SK-N-SH (cell line): ENCODE measurements at regions not wholly inside any gene's neighbourhood (a gene's known extent, or its start where the extent isn't known, plus 50 kb on each side); places are given as distances from the start of the nearest gene placed in this dataset.

Source experiments
- CTCF ChIA-PET: fragments of 300-600, 350-600 bp; formaldehyde crosslinking; extraction: SDS; loops from one replicate; lab custom pipeline; 2021; lab: Yijun Ruan, JAX
- POLR2A ChIA-PET: fragments of 350-600 bp; sonication (Branson Sonifier 250); formaldehyde crosslinking; extraction: SDS; loops from one replicate; lab custom pipeline; 2020; ENCODE audit warnings: antibody characterized with exemption, inconsistent platforms; lab: Yijun Ruan, JAX
- DNase-seq: peaks from one replicate; pipeline ENCODE4 v3.0.0; 2012
- H2AFZ ChIP-seq: fragments of 200-600 bp; sonication (generic); 2 replicates; pipeline ENCODE4 v1.8.1; 2016; ENCODE audit warnings: antibody characterized with exemption, mild to moderate bottlenecking, low read depth
- H3F3A ChIP-seq: fragments of 200-600 bp; sonication (generic); replicated peaks from 2 replicates; pipeline ENCODE3; 2016; ENCODE audit warnings: antibody characterized with exemption, mild to moderate bottlenecking; ENCODE audit not compliant: insufficient read depth
- H3K27ac ChIP-seq, 2 experiments: fragments of 200-500 bp in 1 of 2; fragments of 200-600 bp in 1 of 2; sonication (Bioruptor generic) in 1 of 2; sonication (generic), shearing (Covaris generic) in 1 of 2; 2 replicates each; pipeline versions ENCODE4 v1.5.1 to v1.6.1; 2014 to 2016; ENCODE audit warnings: low read depth in 2 of 2, inconsistent platforms in 1 of 2, low read length in 1 of 2, mild to moderate bottlenecking in 1 of 2, mixed read lengths in 1 of 2
- H3K27me3 ChIP-seq: fragments of 200-600 bp; sonication (generic), shearing (Covaris generic); 2 replicates; pipeline ENCODE4 v1.6.1; 2016; ENCODE audit warnings: mixed run types; ENCODE audit not compliant: insufficient read depth
- H3K36me3 ChIP-seq, 2 experiments: fragments of 200-500 bp in 1 of 2; fragments of 200-600 bp in 1 of 2; sonication (Bioruptor generic) in 1 of 2; sonication (generic) in 1 of 2; replicated peaks in 1 of 2; 2 replicates each; pipeline versions ENCODE3 to v1.5.1; 2014 to 2016; ENCODE audit warnings: low read length in 1 of 2, mild to moderate bottlenecking in 1 of 2; ENCODE audit not compliant: insufficient read depth in 2 of 2, control insufficient read depth in 1 of 2
- H3K4me1 ChIP-seq, 2 experiments: fragments of 200-500 bp in 1 of 2; fragments of 200-600 bp in 1 of 2; sonication (Bioruptor generic) in 1 of 2; sonication (generic), shearing (Covaris generic) in 1 of 2; 2 replicates each; pipeline versions ENCODE4 v1.5.1 to v1.6.1; 2014 to 2016; ENCODE audit warnings: low read depth in 1 of 2, low read length in 1 of 2, mixed run types in 1 of 2; ENCODE audit not compliant: insufficient read depth in 2 of 2, control insufficient read depth in 1 of 2
- H3K4me2 ChIP-seq: fragments of 200-600 bp; sonication (generic), shearing (Covaris generic); 2 replicates; pipeline ENCODE4 v1.6.1; 2017; ENCODE audit warnings: mixed run types
- H3K4me3 ChIP-seq, 2 experiments: fragments of 200-500 bp in 1 of 2; fragments of 200-600 bp in 1 of 2; sonication (Bioruptor generic) in 1 of 2; sonication (generic), shearing (Covaris generic) in 1 of 2; 2 replicates each; pipeline versions ENCODE4 v1.5.1 to v1.8.1; 2014 to 2016; ENCODE audit warnings: low read depth in 2 of 2, inconsistent platforms in 1 of 2, low read length in 1 of 2, mild to moderate bottlenecking in 1 of 2, mixed read lengths in 1 of 2, moderate library complexity in 1 of 2
- H3K79me2 ChIP-seq: fragments of 200-600 bp; sonication (generic); 2 replicates; pipeline ENCODE4 v1.8.1; 2017; ENCODE audit warnings: mild to moderate bottlenecking; ENCODE audit not compliant: insufficient read depth
- H3K9ac ChIP-seq: fragments of 200-600 bp; sonication (generic); 2 replicates; pipeline ENCODE4 v1.6.1; 2017; ENCODE audit warnings: mixed run types
- H3K9me2 ChIP-seq: fragments of 200-600 bp; sonication (generic); 2 replicates; pipeline ENCODE4 v1.6.1; 2017; ENCODE audit warnings: mixed run types
- H3K9me3 ChIP-seq: fragments of 200-600 bp; sonication (generic); 2 replicates; pipeline ENCODE4 v1.6.1; 2017; ENCODE audit warnings: mixed run types, mild to moderate bottlenecking, moderate library complexity
- H4K20me1 ChIP-seq: fragments of 200-600 bp; sonication (generic); 2 replicates; pipeline ENCODE4 v1.6.1; 2017; ENCODE audit warnings: mild to moderate bottlenecking, mixed run types; ENCODE audit not compliant: insufficient read depth
- CHD2 ChIP-seq: fragments of 150-350 bp; IDR thresholded peaks from 2 replicates; pipeline ENCODE4 v1.6.1; 2018; ENCODE audit warnings: low read length; ENCODE audit not compliant: partially characterized antibody
- EP300 ChIP-seq, 2 experiments: IDR thresholded peaks; 2 replicates each; pipeline versions ENCODE4 v1.4.0 to v1.6.1; 2012; ENCODE audit warnings: borderline replicate concordance in 1 of 2, low read depth in 1 of 2, low read length in 1 of 2
- FOXJ3 ChIP-seq: sonication (generic); formaldehyde crosslinking; IDR thresholded peaks from 2 replicates; pipeline ENCODE4 v1.5.1; 2020; ENCODE audit warnings: mild to moderate bottlenecking, missing genetic modification reagents
- GATA2 ChIP-seq: sonication (generic); formaldehyde crosslinking; IDR thresholded peaks from 2 replicates; pipeline ENCODE4 v1.5.0; 2020; ENCODE audit warnings: mild to moderate bottlenecking, missing genetic modification reagents
- IRF3 ChIP-seq: fragments of 150-350 bp; IDR thresholded peaks from 2 replicates; pipeline ENCODE4 v1.6.1; 2016; ENCODE audit warnings: mild to moderate bottlenecking, low read depth, low read length
- MEF2A ChIP-seq: IDR thresholded peaks from 2 replicates; pipeline ENCODE4 v1.4.0; 2012; ENCODE audit warnings: low read depth, borderline replicate concordance
- PBX3 ChIP-seq: IDR thresholded peaks from 2 replicates; pipeline ENCODE4; 2012
- TEAD4 ChIP-seq: IDR thresholded peaks from 2 replicates; pipeline ENCODE4 v1.4.0; 2012; ENCODE audit warnings: mild to moderate bottlenecking, borderline replicate concordance; ENCODE audit not compliant: insufficient read depth
- WGBS: methylation state at CpG from one replicate; pipeline ENCODE4 v1.1.6; 2017; ENCODE audit warnings: low lambda C conversion rate; 5-methylcytosine and 5-hydroxymethylcytosine counted together
- TF ChIP-seq, protein P1 (sequence below): fragments of 200-600 bp; sonication (generic); IDR thresholded peaks from 2 replicates; pipeline ENCODE4 v1.6.1; 2017; ENCODE audit warnings: antibody characterized with exemption, mild to moderate bottlenecking, moderate library complexity
- TF ChIP-seq, protein P2 (sequence below): IDR thresholded peaks from 2 replicates; pipeline ENCODE4 v1.6.1; 2012; ENCODE audit warnings: mild to moderate bottlenecking, low read depth, low read length, moderate library complexity
- TF ChIP-seq, protein P3 (sequence below): IDR thresholded peaks from 2 replicates; pipeline ENCODE4 v1.4.0; 2012; ENCODE audit warnings: low read depth, borderline replicate concordance
- TF ChIP-seq, protein P4 (sequence below): IDR thresholded peaks from 2 replicates; pipeline ENCODE4 v1.4.0; 2012; ENCODE audit warnings: low read depth

DNA sequence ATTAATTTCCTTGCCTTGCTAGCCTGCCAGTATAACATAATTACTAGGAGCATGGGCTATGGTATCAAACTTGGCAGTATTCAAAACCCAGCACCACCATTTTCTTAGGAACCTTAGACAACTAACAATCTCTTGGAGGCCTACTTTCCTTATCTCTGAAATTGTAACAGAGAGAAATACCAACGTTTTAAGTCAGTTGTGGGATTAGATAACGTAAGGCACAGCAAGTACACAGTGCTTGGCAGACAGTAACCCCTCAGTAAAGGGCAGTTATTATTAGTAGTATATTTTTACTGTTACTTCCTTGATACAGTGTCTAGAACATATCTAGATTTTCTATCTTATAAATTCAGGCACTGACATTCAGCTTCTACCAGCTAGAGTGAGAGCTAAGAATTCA lies 309.6 kb downstream of the ACTL7B start:
- no peak overlapping the region for H3K4me3 ChIP-seq
- H3K4me2 ChIP-seq = no peak overlapping the region
- no peak for DNase-seq
- peaks cover 0 to 6% of the 10 kb centered on the region in 2 experiments; a peak in 2 of 4 replicates for H3K4me1 ChIP-seq
- WGBS = 47% methylated on average over 2 of the region's 2 CpGs
- no peaks in the 10 kb centered on the region for H3K9me3 ChIP-seq
- H2AFZ ChIP-seq = no peak overlapping the region
- CTCF ChIA-PET = interaction anchor here (1.3 kb wide), 1 partner anchor 19 kb away, joined by 3 read pairs; no protein-coding TSS in a partner anchor
- H3K79me2 ChIP-seq = no peaks in the 10 kb centered on the region
- TF ChIP-seq, protein P1, sequence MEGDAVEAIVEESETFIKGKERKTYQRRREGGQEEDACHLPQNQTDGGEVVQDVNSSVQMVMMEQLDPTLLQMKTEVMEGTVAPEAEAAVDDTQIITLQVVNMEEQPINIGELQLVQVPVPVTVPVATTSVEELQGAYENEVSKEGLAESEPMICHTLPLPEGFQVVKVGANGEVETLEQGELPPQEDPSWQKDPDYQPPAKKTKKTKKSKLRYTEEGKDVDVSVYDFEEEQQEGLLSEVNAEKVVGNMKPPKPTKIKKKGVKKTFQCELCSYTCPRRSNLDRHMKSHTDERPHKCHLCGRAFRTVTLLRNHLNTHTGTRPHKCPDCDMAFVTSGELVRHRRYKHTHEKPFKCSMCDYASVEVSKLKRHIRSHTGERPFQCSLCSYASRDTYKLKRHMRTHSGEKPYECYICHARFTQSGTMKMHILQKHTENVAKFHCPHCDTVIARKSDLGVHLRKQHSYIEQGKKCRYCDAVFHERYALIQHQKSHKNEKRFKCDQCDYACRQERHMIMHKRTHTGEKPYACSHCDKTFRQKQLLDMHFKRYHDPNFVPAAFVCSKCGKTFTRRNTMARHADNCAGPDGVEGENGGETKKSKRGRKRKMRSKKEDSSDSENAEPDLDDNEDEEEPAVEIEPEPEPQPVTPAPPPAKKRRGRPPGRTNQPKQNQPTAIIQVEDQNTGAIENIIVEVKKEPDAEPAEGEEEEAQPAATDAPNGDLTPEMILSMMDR = no peak
- TF ChIP-seq, protein P2, sequence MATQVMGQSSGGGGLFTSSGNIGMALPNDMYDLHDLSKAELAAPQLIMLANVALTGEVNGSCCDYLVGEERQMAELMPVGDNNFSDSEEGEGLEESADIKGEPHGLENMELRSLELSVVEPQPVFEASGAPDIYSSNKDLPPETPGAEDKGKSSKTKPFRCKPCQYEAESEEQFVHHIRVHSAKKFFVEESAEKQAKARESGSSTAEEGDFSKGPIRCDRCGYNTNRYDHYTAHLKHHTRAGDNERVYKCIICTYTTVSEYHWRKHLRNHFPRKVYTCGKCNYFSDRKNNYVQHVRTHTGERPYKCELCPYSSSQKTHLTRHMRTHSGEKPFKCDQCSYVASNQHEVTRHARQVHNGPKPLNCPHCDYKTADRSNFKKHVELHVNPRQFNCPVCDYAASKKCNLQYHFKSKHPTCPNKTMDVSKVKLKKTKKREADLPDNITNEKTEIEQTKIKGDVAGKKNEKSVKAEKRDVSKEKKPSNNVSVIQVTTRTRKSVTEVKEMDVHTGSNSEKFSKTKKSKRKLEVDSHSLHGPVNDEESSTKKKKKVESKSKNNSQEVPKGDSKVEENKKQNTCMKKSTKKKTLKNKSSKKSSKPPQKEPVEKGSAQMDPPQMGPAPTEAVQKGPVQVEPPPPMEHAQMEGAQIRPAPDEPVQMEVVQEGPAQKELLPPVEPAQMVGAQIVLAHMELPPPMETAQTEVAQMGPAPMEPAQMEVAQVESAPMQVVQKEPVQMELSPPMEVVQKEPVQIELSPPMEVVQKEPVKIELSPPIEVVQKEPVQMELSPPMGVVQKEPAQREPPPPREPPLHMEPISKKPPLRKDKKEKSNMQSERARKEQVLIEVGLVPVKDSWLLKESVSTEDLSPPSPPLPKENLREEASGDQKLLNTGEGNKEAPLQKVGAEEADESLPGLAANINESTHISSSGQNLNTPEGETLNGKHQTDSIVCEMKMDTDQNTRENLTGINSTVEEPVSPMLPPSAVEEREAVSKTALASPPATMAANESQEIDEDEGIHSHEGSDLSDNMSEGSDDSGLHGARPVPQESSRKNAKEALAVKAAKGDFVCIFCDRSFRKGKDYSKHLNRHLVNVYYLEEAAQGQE = no peak
- TF ChIP-seq, protein P3, sequence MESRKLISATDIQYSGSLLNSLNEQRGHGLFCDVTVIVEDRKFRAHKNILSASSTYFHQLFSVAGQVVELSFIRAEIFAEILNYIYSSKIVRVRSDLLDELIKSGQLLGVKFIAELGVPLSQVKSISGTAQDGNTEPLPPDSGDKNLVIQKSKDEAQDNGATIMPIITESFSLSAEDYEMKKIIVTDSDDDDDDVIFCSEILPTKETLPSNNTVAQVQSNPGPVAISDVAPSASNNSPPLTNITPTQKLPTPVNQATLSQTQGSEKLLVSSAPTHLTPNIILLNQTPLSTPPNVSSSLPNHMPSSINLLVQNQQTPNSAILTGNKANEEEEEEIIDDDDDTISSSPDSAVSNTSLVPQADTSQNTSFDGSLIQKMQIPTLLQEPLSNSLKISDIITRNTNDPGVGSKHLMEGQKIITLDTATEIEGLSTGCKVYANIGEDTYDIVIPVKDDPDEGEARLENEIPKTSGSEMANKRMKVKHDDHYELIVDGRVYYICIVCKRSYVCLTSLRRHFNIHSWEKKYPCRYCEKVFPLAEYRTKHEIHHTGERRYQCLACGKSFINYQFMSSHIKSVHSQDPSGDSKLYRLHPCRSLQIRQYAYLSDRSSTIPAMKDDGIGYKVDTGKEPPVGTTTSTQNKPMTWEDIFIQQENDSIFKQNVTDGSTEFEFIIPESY = no peak
- no peak for TF ChIP-seq PBX3
- no peak for TF ChIP-seq TEAD4
- TF ChIP-seq CHD2 = no peak
- TF ChIP-seq, protein P4, sequence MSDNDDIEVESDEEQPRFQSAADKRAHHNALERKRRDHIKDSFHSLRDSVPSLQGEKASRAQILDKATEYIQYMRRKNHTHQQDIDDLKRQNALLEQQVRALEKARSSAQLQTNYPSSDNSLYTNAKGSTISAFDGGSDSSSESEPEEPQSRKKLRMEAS = no peak
- TF ChIP-seq EP300 (IDR thresholded peaks at IDR 0.05; ENCODE audit: borderline replicate concordance in 1 of 2, low read depth in 1 of 2, low read length in 1 of 2) = no peak
- TF ChIP-seq IRF3 = no peak
- no peak for TF ChIP-seq MEF2A
- TF ChIP-seq FOXJ3 (CRISPR knock-in tag) = no peak
- TF ChIP-seq GATA2 = no peak
- no peak overlapping the region for H3K9ac ChIP-seq
- no peak overlapping the region for H3K27ac ChIP-seq
- peaks cover 7% of the 10 kb centered on the region for H3F3A ChIP-seq
- H3K36me3 ChIP-seq = no peaks in the 10 kb centered on the region
- no peaks in the 10 kb centered on the region for H3K9me2 ChIP-seq
- POLR2A ChIA-PET = no interaction called here
- no peaks in the 10 kb centered on the region for H4K20me1 ChIP-seq
- H3K27me3 ChIP-seq = no peaks in the 10 kb centered on the region
